ENCODE measurements at regions not wholly inside any gene's neighbourhood (a gene's known extent, or its start where the extent isn't known, plus 50 kb on each side); places are given as distances from the start of the nearest gene placed in this dataset.

- TF ChIP-seq, protein P1, sequence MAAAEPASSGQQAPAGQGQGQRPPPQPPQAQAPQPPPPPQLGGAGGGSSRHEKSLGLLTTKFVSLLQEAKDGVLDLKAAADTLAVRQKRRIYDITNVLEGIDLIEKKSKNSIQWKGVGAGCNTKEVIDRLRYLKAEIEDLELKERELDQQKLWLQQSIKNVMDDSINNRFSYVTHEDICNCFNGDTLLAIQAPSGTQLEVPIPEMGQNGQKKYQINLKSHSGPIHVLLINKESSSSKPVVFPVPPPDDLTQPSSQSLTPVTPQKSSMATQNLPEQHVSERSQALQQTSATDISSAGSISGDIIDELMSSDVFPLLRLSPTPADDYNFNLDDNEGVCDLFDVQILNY (CRISPR knock-in tag; IDR thresholded peaks at IDR 0.05), result no peak
These were observed 197.0 kb downstream of the ETNK1 start (continued) for GRCh38 chr12:22821985-22822384.

DNA sequence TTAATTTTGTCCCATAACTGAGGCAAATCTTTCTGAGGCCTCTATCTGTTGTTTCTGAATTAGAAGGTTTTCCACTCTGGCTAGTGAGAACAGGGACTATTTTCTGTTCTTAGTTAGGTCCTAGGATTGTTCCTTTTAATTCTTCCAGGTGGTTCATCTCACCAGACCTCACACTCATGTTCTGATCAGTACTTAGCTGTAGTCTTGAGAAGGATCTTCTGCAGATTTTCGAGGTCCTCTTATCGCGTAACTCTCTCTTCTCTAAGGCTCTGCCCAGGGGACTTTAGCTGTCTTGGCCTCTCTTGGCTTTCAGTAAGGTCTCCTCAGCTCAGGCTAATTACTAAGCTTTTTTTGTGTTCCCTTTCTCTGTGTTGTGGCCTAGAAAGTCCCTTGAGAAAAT is 201.1 kb downstream of the ETNK1 start:
- ChIA-PET CTCF (no interaction called here), POLR2A (no interaction called here)
- peaks cover 31% of the 10 kb centered on the region for H3K9me3 Mint-ChIP-seq
- 0 out of 2 replicates have a peak, but pooled peaks cover 13% of the 10 kb centered on the region for H3K4me1 Mint-ChIP-seq
- ATAC-seq (no peak), DNase-seq (ENCODE audit: low spot score) (no peak)
- peak overlapping the region; percentile 38; the same call in 1 of the 2 replicates for H3K27ac Mint-ChIP-seq
- no peak overlapping the region for H3K4me3 Mint-ChIP-seq
- H3K36me3 Mint-ChIP-seq, result peaks cover 26% of the 10 kb centered on the region
- H3K27me3 Mint-ChIP-seq (ENCODE audit: low read depth), result no peaks in the 10 kb centered on the region
- TF ChIP-seq, protein P2, sequence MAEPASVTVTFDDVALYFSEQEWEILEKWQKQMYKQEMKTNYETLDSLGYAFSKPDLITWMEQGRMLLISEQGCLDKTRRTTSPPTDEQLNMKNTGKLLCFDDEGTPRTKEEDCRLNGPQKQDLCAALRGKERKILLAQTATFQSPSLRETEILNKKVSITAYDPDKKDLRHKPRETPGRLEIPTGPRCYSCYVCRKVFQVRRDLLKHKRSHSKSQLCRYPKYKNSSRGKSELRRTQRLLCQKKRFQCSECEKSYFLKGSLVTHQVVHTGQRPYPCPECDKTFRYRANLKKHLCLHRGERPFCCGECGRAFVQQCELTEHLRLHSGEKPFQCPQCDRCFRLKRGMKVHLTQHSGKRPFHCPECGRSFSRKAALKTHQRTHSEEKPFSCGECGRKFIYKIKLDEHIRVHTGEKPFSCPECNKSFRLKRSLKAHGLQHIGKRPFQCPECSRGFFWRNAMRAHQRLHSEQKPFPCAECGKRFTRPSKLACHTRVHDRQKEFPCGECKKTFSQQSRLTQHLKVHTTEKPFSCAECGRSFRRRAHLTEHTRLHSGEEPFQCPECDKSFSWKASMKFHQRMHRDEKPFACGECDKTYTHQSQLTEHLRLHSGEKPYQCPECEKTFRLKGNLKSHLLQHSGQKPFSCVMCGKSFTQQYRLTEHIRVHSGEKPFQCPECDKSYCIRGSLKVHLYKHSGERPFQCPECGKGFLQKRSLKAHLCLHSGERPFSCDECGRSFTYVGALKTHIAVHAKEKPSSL (CRISPR knock-in tag; conservative IDR thresholded peaks at IDR 0.05), result no peak
- TF ChIP-seq MXD4 (CRISPR knock-in tag; IDR thresholded peaks at IDR 0.05; ENCODE audit: borderline replicate concordance) (no peak), HMGXB4 (CRISPR knock-in tag; IDR thresholded peaks at IDR 0.05) (no peak), IRF2 (CRISPR knock-in tag; IDR thresholded peaks at IDR 0.05; ENCODE audit: borderline replicate concordance, low read depth) (no peak), ZMAT4 (CRISPR knock-in tag; IDR thresholded peaks at IDR 0.05) (no peak), ATF1 (CRISPR knock-in tag; IDR thresholded peaks at IDR 0.05) (no peak), KAT7 (CRISPR knock-in tag; IDR thresholded peaks at IDR 0.05; ENCODE audit: borderline replicate concordance) (no peak), SMAD3 (CRISPR knock-in tag; IDR thresholded peaks at IDR 0.05; ENCODE audit: borderline replicate concordance) (no peak), ZNF219 (CRISPR knock-in tag; IDR thresholded peaks at IDR 0.05; ENCODE audit: borderline replicate concordance) (no peak), ARID4B (CRISPR knock-in tag; IDR thresholded peaks at IDR 0.05; ENCODE audit: borderline replicate concordance) (no peak), SMAD4 (CRISPR knock-in tag; IDR thresholded peaks at IDR 0.05) (no peak), ELF4 (CRISPR knock-in tag; IDR thresholded peaks at IDR 0.05; ENCODE audit: low read depth) (no peak), ZNF423 (CRISPR knock-in tag; IDR thresholded peaks at IDR 0.05) (no peak), ZNF232 (CRISPR knock-in tag; IDR thresholded peaks at IDR 0.05) (no peak), JAZF1 (CRISPR knock-in tag; IDR thresholded peaks at IDR 0.05) (no peak)
- TF ChIP-seq, protein P3, sequence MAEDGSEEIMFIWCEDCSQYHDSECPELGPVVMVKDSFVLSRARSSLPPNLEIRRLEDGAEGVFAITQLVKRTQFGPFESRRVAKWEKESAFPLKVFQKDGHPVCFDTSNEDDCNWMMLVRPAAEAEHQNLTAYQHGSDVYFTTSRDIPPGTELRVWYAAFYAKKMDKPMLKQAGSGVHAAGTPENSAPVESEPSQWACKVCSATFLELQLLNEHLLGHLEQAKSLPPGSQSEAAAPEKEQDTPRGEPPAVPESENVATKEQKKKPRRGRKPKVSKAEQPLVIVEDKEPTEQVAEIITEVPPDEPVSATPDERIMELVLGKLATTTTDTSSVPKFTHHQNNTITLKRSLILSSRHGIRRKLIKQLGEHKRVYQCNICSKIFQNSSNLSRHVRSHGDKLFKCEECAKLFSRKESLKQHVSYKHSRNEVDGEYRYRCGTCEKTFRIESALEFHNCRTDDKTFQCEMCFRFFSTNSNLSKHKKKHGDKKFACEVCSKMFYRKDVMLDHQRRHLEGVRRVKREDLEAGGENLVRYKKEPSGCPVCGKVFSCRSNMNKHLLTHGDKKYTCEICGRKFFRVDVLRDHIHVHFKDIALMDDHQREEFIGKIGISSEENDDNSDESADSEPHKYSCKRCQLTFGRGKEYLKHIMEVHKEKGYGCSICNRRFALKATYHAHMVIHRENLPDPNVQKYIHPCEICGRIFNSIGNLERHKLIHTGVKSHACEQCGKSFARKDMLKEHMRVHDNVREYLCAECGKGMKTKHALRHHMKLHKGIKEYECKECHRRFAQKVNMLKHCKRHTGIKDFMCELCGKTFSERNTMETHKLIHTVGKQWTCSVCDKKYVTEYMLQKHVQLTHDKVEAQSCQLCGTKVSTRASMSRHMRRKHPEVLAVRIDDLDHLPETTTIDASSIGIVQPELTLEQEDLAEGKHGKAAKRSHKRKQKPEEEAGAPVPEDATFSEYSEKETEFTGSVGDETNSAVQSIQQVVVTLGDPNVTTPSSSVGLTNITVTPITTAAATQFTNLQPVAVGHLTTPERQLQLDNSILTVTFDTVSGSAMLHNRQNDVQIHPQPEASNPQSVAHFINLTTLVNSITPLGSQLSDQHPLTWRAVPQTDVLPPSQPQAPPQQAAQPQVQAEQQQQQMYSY (CRISPR knock-in tag; IDR thresholded peaks at IDR 0.05), result no peak
- TF ChIP-seq, protein P4, sequence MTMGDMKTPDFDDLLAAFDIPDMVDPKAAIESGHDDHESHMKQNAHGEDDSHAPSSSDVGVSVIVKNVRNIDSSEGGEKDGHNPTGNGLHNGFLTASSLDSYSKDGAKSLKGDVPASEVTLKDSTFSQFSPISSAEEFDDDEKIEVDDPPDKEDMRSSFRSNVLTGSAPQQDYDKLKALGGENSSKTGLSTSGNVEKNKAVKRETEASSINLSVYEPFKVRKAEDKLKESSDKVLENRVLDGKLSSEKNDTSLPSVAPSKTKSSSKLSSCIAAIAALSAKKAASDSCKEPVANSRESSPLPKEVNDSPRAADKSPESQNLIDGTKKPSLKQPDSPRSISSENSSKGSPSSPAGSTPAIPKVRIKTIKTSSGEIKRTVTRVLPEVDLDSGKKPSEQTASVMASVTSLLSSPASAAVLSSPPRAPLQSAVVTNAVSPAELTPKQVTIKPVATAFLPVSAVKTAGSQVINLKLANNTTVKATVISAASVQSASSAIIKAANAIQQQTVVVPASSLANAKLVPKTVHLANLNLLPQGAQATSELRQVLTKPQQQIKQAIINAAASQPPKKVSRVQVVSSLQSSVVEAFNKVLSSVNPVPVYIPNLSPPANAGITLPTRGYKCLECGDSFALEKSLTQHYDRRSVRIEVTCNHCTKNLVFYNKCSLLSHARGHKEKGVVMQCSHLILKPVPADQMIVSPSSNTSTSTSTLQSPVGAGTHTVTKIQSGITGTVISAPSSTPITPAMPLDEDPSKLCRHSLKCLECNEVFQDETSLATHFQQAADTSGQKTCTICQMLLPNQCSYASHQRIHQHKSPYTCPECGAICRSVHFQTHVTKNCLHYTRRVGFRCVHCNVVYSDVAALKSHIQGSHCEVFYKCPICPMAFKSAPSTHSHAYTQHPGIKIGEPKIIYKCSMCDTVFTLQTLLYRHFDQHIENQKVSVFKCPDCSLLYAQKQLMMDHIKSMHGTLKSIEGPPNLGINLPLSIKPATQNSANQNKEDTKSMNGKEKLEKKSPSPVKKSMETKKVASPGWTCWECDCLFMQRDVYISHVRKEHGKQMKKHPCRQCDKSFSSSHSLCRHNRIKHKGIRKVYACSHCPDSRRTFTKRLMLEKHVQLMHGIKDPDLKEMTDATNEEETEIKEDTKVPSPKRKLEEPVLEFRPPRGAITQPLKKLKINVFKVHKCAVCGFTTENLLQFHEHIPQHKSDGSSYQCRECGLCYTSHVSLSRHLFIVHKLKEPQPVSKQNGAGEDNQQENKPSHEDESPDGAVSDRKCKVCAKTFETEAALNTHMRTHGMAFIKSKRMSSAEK (CRISPR knock-in tag; IDR thresholded peaks at IDR 0.05; ENCODE audit: borderline replicate concordance), result no peak
